ENCODE measurements at regions not wholly inside any gene's neighbourhood (a gene's known extent, or its start where the extent isn't known, plus 50 kb on each side); places are given as distances from the start of the nearest gene placed in this dataset.

DNA sequence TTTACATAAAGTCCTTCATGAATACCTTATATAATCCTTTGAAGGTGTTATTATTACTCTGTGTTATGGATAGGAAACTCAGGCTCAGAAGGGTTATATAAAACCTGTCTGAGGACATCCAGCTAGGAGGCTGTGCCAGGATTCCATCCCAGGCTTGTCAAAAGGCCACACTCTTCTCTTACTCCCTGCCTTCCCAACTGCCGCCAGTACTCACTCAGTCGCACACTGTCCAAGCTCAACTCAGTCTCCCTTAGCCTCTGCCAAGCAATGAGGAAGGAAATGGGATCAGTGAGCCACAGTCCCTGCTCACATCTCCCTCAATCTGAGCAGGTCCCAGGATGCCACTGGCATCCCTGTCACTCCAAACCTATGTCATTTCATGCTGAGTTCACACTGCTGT is 94.4 kb downstream of the NAV1 start:
- TF ChIP-seq, protein P1, sequence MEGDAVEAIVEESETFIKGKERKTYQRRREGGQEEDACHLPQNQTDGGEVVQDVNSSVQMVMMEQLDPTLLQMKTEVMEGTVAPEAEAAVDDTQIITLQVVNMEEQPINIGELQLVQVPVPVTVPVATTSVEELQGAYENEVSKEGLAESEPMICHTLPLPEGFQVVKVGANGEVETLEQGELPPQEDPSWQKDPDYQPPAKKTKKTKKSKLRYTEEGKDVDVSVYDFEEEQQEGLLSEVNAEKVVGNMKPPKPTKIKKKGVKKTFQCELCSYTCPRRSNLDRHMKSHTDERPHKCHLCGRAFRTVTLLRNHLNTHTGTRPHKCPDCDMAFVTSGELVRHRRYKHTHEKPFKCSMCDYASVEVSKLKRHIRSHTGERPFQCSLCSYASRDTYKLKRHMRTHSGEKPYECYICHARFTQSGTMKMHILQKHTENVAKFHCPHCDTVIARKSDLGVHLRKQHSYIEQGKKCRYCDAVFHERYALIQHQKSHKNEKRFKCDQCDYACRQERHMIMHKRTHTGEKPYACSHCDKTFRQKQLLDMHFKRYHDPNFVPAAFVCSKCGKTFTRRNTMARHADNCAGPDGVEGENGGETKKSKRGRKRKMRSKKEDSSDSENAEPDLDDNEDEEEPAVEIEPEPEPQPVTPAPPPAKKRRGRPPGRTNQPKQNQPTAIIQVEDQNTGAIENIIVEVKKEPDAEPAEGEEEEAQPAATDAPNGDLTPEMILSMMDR (IDR thresholded peaks at IDR 0.05; ENCODE audit: low read depth, low read length, missing input control) = no peak
- TF ChIP-seq RAD21 (IDR thresholded peaks at IDR 0.05) (no peak), TAF1 (conservative IDR thresholded peaks at IDR 0.05) (no peak), JUND (IDR thresholded peaks at IDR 0.05) (no peak), GABPA (IDR thresholded peaks at IDR 0.05 in 1 of 2, conservative IDR thresholded peaks at IDR 0.05 in 1 of 2) (no peak), SP1 (IDR thresholded peaks at IDR 0.05) (no peak), YY1 (IDR thresholded peaks at IDR 0.05) (no peak)

Measured in liver (tissue), 3 donors.